Right lobe of liver (tissue), 6 donors: ENCODE measurements at regions not wholly inside any gene's neighbourhood (a gene's known extent, or its start where the extent isn't known, plus 50 kb on each side); places are given as distances from the start of the nearest gene placed in this dataset.

ENCODE experiments used
- ATAC-seq, 4 donors: fragments of 200-7000 bp; cut with Tn5 transposase; one replicate each; pipeline ENCODE4 v1.9.1; 2020; ENCODE audit warnings: mild to moderate bottlenecking in 4 of 4, moderate library complexity in 4 of 4
- DNase-seq, 3 donors: peaks; one replicate each; pipeline ENCODE4 v3.0.0-alpha.2; 2020
- H3K27ac ChIP-seq, 3 donors: fragments of 200-600 bp; one replicate each; pipeline ENCODE4 v1.8.0; 2022
- H3K27me3 ChIP-seq, 2 donors: fragments of 200-600 bp; one replicate each; pipeline ENCODE4 v1.8.0; 2022
- H3K36me3 ChIP-seq, 4 donors: fragments of 200-600 bp; sonication (generic) in 1 of 4; one replicate each; pipeline versions ENCODE4 v1.5.1 to v1.8.0; 2017 to 2022; ENCODE audit warnings: control low read depth in 1 of 4
- H3K4me1 ChIP-seq, 4 donors: fragments of 200-600 bp; sonication (generic) in 1 of 4; one replicate each; pipeline versions ENCODE4 v1.5.1 to v1.8.0; 2017 to 2022; ENCODE audit warnings: control low read depth in 1 of 4
- H3K4me3 ChIP-seq, 3 donors: fragments of 200-600 bp; one replicate each; pipeline ENCODE4 v1.8.0; 2022
- H3K9me3 ChIP-seq, 4 donors: fragments of 200-600 bp; sonication (generic) in 1 of 4; one replicate each; pipeline versions ENCODE4 v1.5.1 to v1.8.0; 2017 to 2022; ENCODE audit warnings: control low read depth in 1 of 4
- CTCF ChIP-seq, 4 donors: fragments of 200-600 bp in 3 of 4; fragments of 450-650 bp in 1 of 4; IDR thresholded peaks; one replicate each; pipeline versions ENCODE4 v1.5.1 to v1.8.0; 2016 to 2022; ENCODE audit warnings: antibody characterized with exemption in 4 of 4, mild to moderate bottlenecking in 2 of 4
- POLR2A ChIP-seq: fragments of 450-650 bp; IDR thresholded peaks from one replicate; pipeline ENCODE4 v1.6.1; 2017; ENCODE audit warnings: antibody characterized with exemption, mild to moderate bottlenecking
- WGBS: methylation state at CpG from one replicate; pipeline ENCODE4 v1.1.6; 2018; ENCODE audit warnings: low coverage, low lambda C conversion rate; ENCODE audit not compliant: insufficient coverage; ENCODE audit errors: missing lambda C conversion rate; 5-methylcytosine and 5-hydroxymethylcytosine counted together
- intact Hi-C, 2 donors: fragments of 100-400 bp; cut with DNase I; formaldehyde crosslinking; loops; one replicate each; pipeline versions ENCODE4 v1.11.2 to v1.14.1; 2022
- donor health status: DM: no; HTN: yes; CAD: no.
- donor health status: DM: no; HTN: no; CAD: no.
- donor health status: DM: no; HTN: no; CAD: no.
- donor health status: DM: no; HTN: yes; CAD: no.
- donor health status: DM: no; HTN: yes; CAD: no.

- H3K9me3 ChIP-seq, result no peaks in the 10 kb centered on the region
- ATAC-seq (peak; percentile 62 to 79 (median 69)), DNase-seq (no peak)
- no peak overlapping the region for H3K4me3 ChIP-seq
- H3K4me1 ChIP-seq, result no peaks in the 10 kb centered on the region
- WGBS, result 60% methylated on average over 2 of the region's 2 CpGs
- no peaks in the 10 kb centered on the region for H3K36me3 ChIP-seq
- intact Hi-C loops, result no loop called here
- peak overlapping the region in 1 of 3 donors; percentile 24 for H3K27ac ChIP-seq
- TF ChIP-seq CTCF (IDR thresholded peaks at IDR 0.05) (peak in 3 of 4 donors; percentile 10 to 31 (median 14)), POLR2A (no peak)
- no peaks in the 10 kb centered on the region for H3K27me3 ChIP-seq
Observed at GRCh38 chr14:88129306-88130056, 124.5 kb downstream of the GPR65 start.

- ATAC-seq (peak; percentile 21 to 51 (median 36)), DNase-seq (no peak)
- Histone ChIP-seq H3K4me1 (no peaks in the 10 kb centered on the region), H3K9me3 (no peaks in the 10 kb centered on the region), H3K4me3 (no peak overlapping the region), H3K27ac (peak overlapping the region in 1 of 3 donors; percentile 24), H3K36me3 (no peaks in the 10 kb centered on the region), H3K27me3 (no peaks in the 10 kb centered on the region)
- intact Hi-C loops, result no loop called here
- WGBS, result 28% methylated on average over 2 of the region's 2 CpGs
- TF ChIP-seq POLR2A (no peak), CTCF (IDR thresholded peaks at IDR 0.05) (no peak)
Observed at GRCh38 chr14:88130057-88130432, 125.1 kb downstream of the GPR65 start.
